ENCODE measurements at regions not wholly inside any gene's neighbourhood (a gene's known extent, or its start where the extent isn't known, plus 50 kb on each side); places are given as distances from the start of the nearest gene placed in this dataset.
A peak's percentile ranks its signal among the peaks of the same experiment; 100 is the strongest.

- FAIRE-seq (no peak), DNase-seq (ENCODE audit: insufficient read length, low spot score) (no peak)
Measured at GRCh38 chr9:79334001-79334400, 237.8 kb upstream of the TLE4 start.

- DNase-seq (ENCODE audit: insufficient read length, low spot score) (no peak), FAIRE-seq (no peak)
Measured at GRCh38 chr9:79334711-79335110, 237.1 kb upstream of the TLE4 start.

- FAIRE-seq (no peak), DNase-seq (ENCODE audit: insufficient read length, low spot score) (no peak)
Measured at GRCh38 chr9:79335987-79336386, 235.8 kb upstream of the TLE4 start.

- FAIRE-seq = no peak
- DNase-seq (ENCODE audit: insufficient read length, low spot score) = no peak
Measured at GRCh38 chr9:79341561-79341960, 230.2 kb upstream of the TLE4 start.

- no peak for DNase-seq (ENCODE audit: insufficient read length, low spot score)
- no peak for FAIRE-seq
Measured at GRCh38 chr9:79346350-79347020, 225.3 kb upstream of the TLE4 start.

- no peak for FAIRE-seq
- no peak for DNase-seq (ENCODE audit: insufficient read length, low spot score)
Measured at GRCh38 chr9:79352322-79352721, 219.4 kb upstream of the TLE4 start.

GRCh38 chr9:79353856-79354520, 217.8 kb upstream of the TLE4 start:
- no peak for DNase-seq (ENCODE audit: insufficient read length, low spot score)
- FAIRE-seq = no peak

GRCh38 chr9:79357194-79357593, 214.6 kb upstream of the TLE4 start:
- DNase-seq (ENCODE audit: insufficient read length, low spot score) (no peak), FAIRE-seq (no peak)

- FAIRE-seq = no peak
- DNase-seq (ENCODE audit: insufficient read length, low spot score) = no peak
Measured at GRCh38 chr9:79357616-79358015, 214.1 kb upstream of the TLE4 start.

- DNase-seq (ENCODE audit: insufficient read length, low spot score) = no peak
- FAIRE-seq = no peak
Measured at GRCh38 chr9:79360387-79361347, 211.1 kb upstream of the TLE4 start.

GRCh38 chr9:79362100-79363081, 209.4 kb upstream of the TLE4 start:
- FAIRE-seq = no peak
- no peak for DNase-seq (ENCODE audit: insufficient read length, low spot score)

GRCh38 chr9:79369676-79370075, 202.1 kb upstream of the TLE4 start:
- FAIRE-seq (no peak), DNase-seq (ENCODE audit: insufficient read length, low spot score) (no peak)

GRCh38 chr9:79371301-79371700, 200.5 kb upstream of the TLE4 start:
- no peak for DNase-seq (ENCODE audit: insufficient read length, low spot score)
- FAIRE-seq = no peak

- FAIRE-seq (no peak), DNase-seq (ENCODE audit: insufficient read length, low spot score) (no peak)
Measured at GRCh38 chr9:79371948-79372555, 199.7 kb upstream of the TLE4 start.

GRCh38 chr9:79377339-79377855, 194.4 kb upstream of the TLE4 start:
- no peak for FAIRE-seq

GRCh38 chr9:79378107-79378506, 193.7 kb upstream of the TLE4 start:
- FAIRE-seq = no peak

More at GRCh38 chr9:79377339-79377855, 194.4 kb upstream of the TLE4 start:
- no peak for DNase-seq (ENCODE audit: insufficient read length, low spot score)

GRCh38 chr9:79382044-79382443, 189.7 kb upstream of the TLE4 start:
- FAIRE-seq (no peak), DNase-seq (ENCODE audit: insufficient read length, low spot score) (no peak)

More at GRCh38 chr9:79378107-79378506, 193.7 kb upstream of the TLE4 start:
- no peak for DNase-seq (ENCODE audit: insufficient read length, low spot score)

GRCh38 chr9:79382458-79382857, 189.3 kb upstream of the TLE4 start:
- DNase-seq (ENCODE audit: insufficient read length, low spot score) (no peak), FAIRE-seq (peak; percentile 44)

GRCh38 chr9:79383096-79383495, 188.7 kb upstream of the TLE4 start:
- no peak for DNase-seq (ENCODE audit: insufficient read length, low spot score)
- FAIRE-seq = no peak

All from HTR-8/SVneo (cell line).